ENCODE measurements at regions not wholly inside any gene's neighbourhood (a gene's known extent, or its start where the extent isn't known, plus 50 kb on each side); places are given as distances from the start of the nearest gene placed in this dataset.

GRCh38 chr3:99084826-99085225 is 183.3 kb upstream of the DCBLD2 start:
- H3K9me3 ChIP-seq (ENCODE audit: control insufficient read depth, low read depth, low read length): no peaks in the 10 kb centered on the region
- no peak overlapping the region for H3K9ac ChIP-seq (ENCODE audit: low read length)
- H3K4me1 ChIP-seq (ENCODE audit: control insufficient read depth, low read depth, low read length): no peaks in the 10 kb centered on the region
- no peaks in the 10 kb centered on the region for H3K36me3 ChIP-seq (ENCODE audit: control insufficient read depth, low read depth, low read length)
- no peaks in the 10 kb centered on the region for H3K27me3 ChIP-seq (ENCODE audit: control insufficient read depth, insufficient read depth, low read length)
- no peak overlapping the region for H3K27ac ChIP-seq (ENCODE audit: low read length)
- H3K4me3 ChIP-seq (ENCODE audit: low read length): no peak overlapping the region

GRCh38 chr3:99084156-99084555 is 182.7 kb upstream of the DCBLD2 start:
- H3K36me3 ChIP-seq (ENCODE audit: control insufficient read depth, low read depth, low read length): no peaks in the 10 kb centered on the region
- no peaks in the 10 kb centered on the region for H3K27me3 ChIP-seq (ENCODE audit: control insufficient read depth, insufficient read depth, low read length)
- no peaks in the 10 kb centered on the region for H3K9me3 ChIP-seq (ENCODE audit: control insufficient read depth, low read depth, low read length)
- H3K27ac ChIP-seq (ENCODE audit: low read length): no peak overlapping the region
- H3K9ac ChIP-seq (ENCODE audit: low read length): no peak overlapping the region
- no peak overlapping the region for H3K4me3 ChIP-seq (ENCODE audit: low read length)
- H3K4me1 ChIP-seq (ENCODE audit: control insufficient read depth, low read depth, low read length): no peaks in the 10 kb centered on the region

GRCh38 chr3:99071096-99071495 is 169.6 kb upstream of the DCBLD2 start:
- H3K9ac ChIP-seq (ENCODE audit: low read length): no peak overlapping the region
- H3K27me3 ChIP-seq (ENCODE audit: control insufficient read depth, insufficient read depth, low read length): no peaks in the 10 kb centered on the region
- H3K4me1 ChIP-seq (ENCODE audit: control insufficient read depth, low read depth, low read length): no peaks in the 10 kb centered on the region
- H3K36me3 ChIP-seq (ENCODE audit: control insufficient read depth, low read depth, low read length): no peaks in the 10 kb centered on the region
- no peaks in the 10 kb centered on the region for H3K9me3 ChIP-seq (ENCODE audit: control insufficient read depth, low read depth, low read length)
- H3K4me3 ChIP-seq (ENCODE audit: low read length): no peak overlapping the region
- no peak overlapping the region for H3K27ac ChIP-seq (ENCODE audit: low read length)

DNA sequence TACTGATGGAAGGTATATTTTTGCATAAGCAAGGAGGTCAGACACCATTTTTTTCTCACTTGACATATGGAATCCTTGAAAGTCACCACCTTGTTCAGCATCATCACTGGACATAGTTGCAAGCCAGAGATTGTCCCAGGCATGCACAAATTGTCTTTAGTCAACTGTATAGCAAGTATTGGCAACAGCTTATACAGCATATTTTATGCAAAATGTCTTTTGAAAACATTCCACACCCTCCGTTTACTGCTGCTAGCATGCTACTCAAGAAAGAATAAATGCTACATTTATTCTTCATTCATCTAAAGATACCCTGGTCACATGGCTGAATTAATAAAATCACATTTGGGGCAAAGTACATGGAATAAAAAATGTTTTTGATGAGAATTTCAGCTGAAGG is 168.5 kb upstream of the DCBLD2 start:
- Histone ChIP-seq H3K36me3 (ENCODE audit: control insufficient read depth, low read depth, low read length) (no peaks in the 10 kb centered on the region), H3K27ac (ENCODE audit: low read length) (no peak overlapping the region), H3K9ac (ENCODE audit: low read length) (no peak overlapping the region), H3K4me1 (ENCODE audit: control insufficient read depth, low read depth, low read length) (no peaks in the 10 kb centered on the region), H3K4me3 (ENCODE audit: low read length) (no peak overlapping the region), H3K27me3 (ENCODE audit: control insufficient read depth, insufficient read depth, low read length) (no peaks in the 10 kb centered on the region), H3K9me3 (ENCODE audit: control insufficient read depth, low read depth, low read length) (no peaks in the 10 kb centered on the region)

- H3K4me1 ChIP-seq (ENCODE audit: control insufficient read depth, low read depth, low read length): no peaks in the 10 kb centered on the region
- H3K36me3 ChIP-seq (ENCODE audit: control insufficient read depth, low read depth, low read length): no peaks in the 10 kb centered on the region
- H3K27ac ChIP-seq (ENCODE audit: low read length): no peak overlapping the region
- no peaks in the 10 kb centered on the region for H3K27me3 ChIP-seq (ENCODE audit: control insufficient read depth, insufficient read depth, low read length)
- no peaks in the 10 kb centered on the region for H3K9me3 ChIP-seq (ENCODE audit: control insufficient read depth, low read depth, low read length)
- H3K4me3 ChIP-seq (ENCODE audit: low read length): no peak overlapping the region
- H3K9ac ChIP-seq (ENCODE audit: low read length): no peak overlapping the region
These were observed 165.4 kb upstream of the DCBLD2 start for GRCh38 chr3:99066863-99067262.

GRCh38 chr3:99049164-99049563 is 147.7 kb upstream of the DCBLD2 start:
- Histone ChIP-seq H3K4me1 (ENCODE audit: control insufficient read depth, low read depth, low read length) (no peaks in the 10 kb centered on the region), H3K9ac (ENCODE audit: low read length) (no peak overlapping the region), H3K27ac (ENCODE audit: low read length) (no peak overlapping the region), H3K27me3 (ENCODE audit: control insufficient read depth, insufficient read depth, low read length) (no peaks in the 10 kb centered on the region), H3K4me3 (ENCODE audit: low read length) (no peak overlapping the region), H3K9me3 (ENCODE audit: control insufficient read depth, low read depth, low read length) (no peaks in the 10 kb centered on the region), H3K36me3 (ENCODE audit: control insufficient read depth, low read depth, low read length) (no peaks in the 10 kb centered on the region)

DNA sequence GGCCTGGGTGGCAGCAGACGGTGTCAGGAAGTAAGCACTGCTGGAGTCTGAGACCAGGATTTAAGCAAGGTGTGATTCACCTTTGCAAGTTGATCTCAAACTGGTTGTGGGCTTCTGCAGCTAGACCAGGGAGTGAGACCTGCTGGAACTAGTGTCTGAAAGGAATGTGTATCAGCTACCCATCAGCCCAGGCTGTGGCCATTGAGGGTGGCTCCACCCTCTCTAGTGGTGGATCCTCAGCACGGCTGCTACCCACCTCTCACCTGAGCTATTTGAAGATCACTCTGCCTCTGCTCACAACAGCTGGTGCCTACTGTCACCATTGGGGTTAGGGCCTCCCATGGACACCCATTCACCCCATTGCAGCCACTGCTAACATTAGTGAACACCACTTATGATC is 140.3 kb upstream of the DCBLD2 start:
- H3K4me3 ChIP-seq (ENCODE audit: low read length): no peak overlapping the region
- no peak overlapping the region for H3K9ac ChIP-seq (ENCODE audit: low read length)
- no peaks in the 10 kb centered on the region for H3K27me3 ChIP-seq (ENCODE audit: control insufficient read depth, insufficient read depth, low read length)
- no peak overlapping the region for H3K27ac ChIP-seq (ENCODE audit: low read length)
- no peaks in the 10 kb centered on the region for H3K36me3 ChIP-seq (ENCODE audit: control insufficient read depth, low read depth, low read length)
- H3K9me3 ChIP-seq (ENCODE audit: control insufficient read depth, low read depth, low read length): no peaks in the 10 kb centered on the region
- no peaks in the 10 kb centered on the region for H3K4me1 ChIP-seq (ENCODE audit: control insufficient read depth, low read depth, low read length)

DNA sequence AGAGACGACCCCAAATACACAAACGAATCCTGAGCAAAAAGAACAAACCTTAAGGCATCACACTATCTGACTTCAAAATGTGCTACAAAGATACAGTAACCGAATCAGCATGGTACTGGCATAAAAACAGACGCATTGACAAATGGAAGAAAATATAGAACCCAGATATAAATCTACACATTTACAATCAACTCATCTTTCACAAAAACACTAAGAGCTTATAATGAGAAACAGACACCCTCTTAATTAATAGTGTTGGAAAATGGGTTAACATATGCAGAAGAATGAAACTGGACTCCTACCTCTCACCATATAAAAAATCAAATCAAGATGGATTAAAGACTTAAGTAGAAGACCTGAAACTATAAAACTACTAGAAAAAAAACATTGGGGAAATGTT is 130.3 kb upstream of the DCBLD2 start:
- no peaks in the 10 kb centered on the region for H3K4me1 ChIP-seq (ENCODE audit: control insufficient read depth, low read depth, low read length)
- no peak overlapping the region for H3K9ac ChIP-seq (ENCODE audit: low read length)
- no peaks in the 10 kb centered on the region for H3K9me3 ChIP-seq (ENCODE audit: control insufficient read depth, low read depth, low read length)
- H3K4me3 ChIP-seq (ENCODE audit: low read length): no peak overlapping the region
- H3K27me3 ChIP-seq (ENCODE audit: control insufficient read depth, insufficient read depth, low read length): no peaks in the 10 kb centered on the region
- H3K36me3 ChIP-seq (ENCODE audit: control insufficient read depth, low read depth, low read length): no peaks in the 10 kb centered on the region
- no peak overlapping the region for H3K27ac ChIP-seq (ENCODE audit: low read length)

DNA sequence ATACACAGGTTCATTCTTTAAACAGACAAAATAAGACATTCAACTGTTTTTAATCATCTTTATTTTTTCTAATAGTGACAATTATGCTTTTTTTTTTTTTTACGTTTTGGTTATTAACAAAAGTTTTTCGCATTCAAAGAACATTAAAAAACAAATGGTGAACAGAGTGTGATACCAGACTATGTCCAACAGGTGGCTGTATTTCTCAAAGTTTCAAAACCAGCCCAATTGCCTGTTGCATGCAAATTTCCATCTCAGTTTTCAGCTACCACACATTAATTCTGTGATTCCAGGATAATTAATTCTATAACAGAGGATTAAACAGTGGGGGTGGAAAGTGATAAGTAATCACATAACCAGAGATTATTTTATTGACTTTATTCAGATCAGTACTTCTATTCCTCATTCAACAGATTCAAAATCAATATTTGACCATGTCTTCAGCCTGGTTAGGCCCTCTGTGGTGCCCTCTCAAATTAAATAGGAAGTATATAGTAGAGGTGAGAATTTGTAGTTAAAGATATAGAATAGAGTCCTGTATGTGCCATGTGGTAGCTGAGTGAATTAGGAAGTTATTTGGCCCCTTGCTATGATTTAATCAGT is 122.2 kb upstream of the DCBLD2 start:
- H3K4me1 ChIP-seq (ENCODE audit: control insufficient read depth, low read depth, low read length): no peaks in the 10 kb centered on the region
- no peak overlapping the region for H3K4me3 ChIP-seq (ENCODE audit: low read length)
- H3K9ac ChIP-seq (ENCODE audit: low read length): no peak overlapping the region
- H3K27ac ChIP-seq (ENCODE audit: low read length): no peak overlapping the region
- no peaks in the 10 kb centered on the region for H3K9me3 ChIP-seq (ENCODE audit: control insufficient read depth, low read depth, low read length)
- no peaks in the 10 kb centered on the region for H3K27me3 ChIP-seq (ENCODE audit: control insufficient read depth, insufficient read depth, low read length)
- H3K36me3 ChIP-seq (ENCODE audit: control insufficient read depth, low read depth, low read length): no peaks in the 10 kb centered on the region

DNA sequence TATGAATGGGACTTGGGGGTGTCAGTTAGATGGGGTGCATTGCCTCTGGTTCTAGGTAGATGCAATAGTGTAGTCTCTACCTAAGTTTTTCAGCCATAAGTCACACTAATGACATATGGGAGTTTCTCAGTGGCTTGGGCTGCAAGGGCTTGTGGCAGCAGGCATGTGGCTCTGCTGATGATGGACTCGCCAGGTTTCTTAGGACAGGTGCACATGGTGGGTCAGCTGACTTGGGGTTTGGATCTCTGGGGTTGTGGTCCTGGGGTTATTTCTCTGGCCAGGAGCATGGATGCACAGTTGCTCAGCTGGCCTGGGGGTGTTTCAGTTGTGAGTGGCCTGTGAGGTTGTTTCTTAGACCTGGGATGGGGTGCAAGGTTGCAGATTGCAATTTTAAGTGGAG is 120.0 kb upstream of the DCBLD2 start:
- Histone ChIP-seq H3K9ac (ENCODE audit: low read length) (no peak overlapping the region), H3K36me3 (ENCODE audit: control insufficient read depth, low read depth, low read length) (no peaks in the 10 kb centered on the region), H3K27ac (ENCODE audit: low read length) (no peak overlapping the region), H3K4me3 (ENCODE audit: low read length) (no peak overlapping the region), H3K4me1 (ENCODE audit: control insufficient read depth, low read depth, low read length) (no peaks in the 10 kb centered on the region), H3K9me3 (ENCODE audit: control insufficient read depth, low read depth, low read length) (no peaks in the 10 kb centered on the region), H3K27me3 (ENCODE audit: control insufficient read depth, insufficient read depth, low read length) (no peaks in the 10 kb centered on the region)

DNA sequence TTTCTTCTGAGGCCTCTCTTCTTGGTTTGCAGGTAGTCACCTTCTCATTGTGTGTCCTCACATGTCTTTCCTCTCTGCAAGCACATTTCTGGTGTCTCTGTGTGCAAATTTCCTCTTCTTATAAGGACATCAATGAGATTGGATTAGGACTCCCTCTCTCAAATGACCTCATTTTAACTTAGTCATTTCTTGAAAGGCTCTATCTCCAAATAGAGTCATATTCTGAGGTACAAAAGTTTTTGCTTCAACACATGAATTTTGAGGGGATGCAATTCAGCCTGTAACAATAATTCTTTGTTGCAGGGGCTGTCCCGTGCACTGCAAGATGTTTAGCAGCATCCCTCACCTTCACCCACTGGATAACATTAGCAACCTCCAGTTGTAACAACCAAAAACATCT is 115.0 kb upstream of the DCBLD2 start:
- Histone ChIP-seq H3K4me1 (ENCODE audit: control insufficient read depth, low read depth, low read length) (no peaks in the 10 kb centered on the region), H3K36me3 (ENCODE audit: control insufficient read depth, low read depth, low read length) (no peaks in the 10 kb centered on the region), H3K27ac (ENCODE audit: low read length) (no peak overlapping the region), H3K4me3 (ENCODE audit: low read length) (no peak overlapping the region), H3K9me3 (ENCODE audit: control insufficient read depth, low read depth, low read length) (no peaks in the 10 kb centered on the region), H3K9ac (ENCODE audit: low read length) (no peak overlapping the region), H3K27me3 (ENCODE audit: control insufficient read depth, insufficient read depth, low read length) (no peaks in the 10 kb centered on the region)

GRCh38 chr3:99013777-99014315 is 112.4 kb upstream of the DCBLD2 start:
- Histone ChIP-seq H3K9me3 (ENCODE audit: control insufficient read depth, low read depth, low read length) (no peaks in the 10 kb centered on the region), H3K4me3 (ENCODE audit: low read length) (no peak overlapping the region), H3K9ac (ENCODE audit: low read length) (no peak overlapping the region), H3K4me1 (ENCODE audit: control insufficient read depth, low read depth, low read length) (no peaks in the 10 kb centered on the region), H3K27ac (ENCODE audit: low read length) (no peak overlapping the region), H3K27me3 (ENCODE audit: control insufficient read depth, insufficient read depth, low read length) (no peaks in the 10 kb centered on the region), H3K36me3 (ENCODE audit: control insufficient read depth, low read depth, low read length) (no peaks in the 10 kb centered on the region)

All from iPS-18a (cell line).